ENCODE measurements at regions not wholly inside any gene's neighbourhood (a gene's known extent, or its start where the extent isn't known, plus 50 kb on each side); places are given as distances from the start of the nearest gene placed in this dataset.
A peak's percentile ranks its signal among the peaks of the same experiment; 100 is the strongest.
"Not testable (repeated sequence)": the region's sequence is repeated elsewhere in the genome, so short reads cannot be mapped to it uniquely, and the experiment has no call there.

- DNase-seq: no peak
Observed at GRCh38 chr7:54292171-54292925, 249.8 kb upstream of the VSTM2A start.

GRCh38 chr7:54299426-54299825, 242.7 kb upstream of the VSTM2A start:
- DNase-seq: no peak

GRCh38 chr7:54315955-54316354, 226.2 kb upstream of the VSTM2A start:
- DNase-seq: not testable (repeated sequence)

- no peak for DNase-seq
Observed at GRCh38 chr7:54326592-54327167, 215.5 kb upstream of the VSTM2A start.

GRCh38 chr7:54330216-54330800, 211.9 kb upstream of the VSTM2A start:
- no peak for DNase-seq

GRCh38 chr7:54331311-54331710, 210.9 kb upstream of the VSTM2A start:
- no peak for DNase-seq

- DNase-seq: no peak
Observed at GRCh38 chr7:54332301-54332700, 209.9 kb upstream of the VSTM2A start.

- DNase-seq: no peak
Observed at GRCh38 chr7:54333952-54334351, 208.2 kb upstream of the VSTM2A start.

GRCh38 chr7:54336800-54337199, 205.4 kb upstream of the VSTM2A start:
- DNase-seq: no peak

GRCh38 chr7:54337466-54337865, 204.7 kb upstream of the VSTM2A start:
- no peak for DNase-seq

GRCh38 chr7:54338319-54338718, 203.9 kb upstream of the VSTM2A start:
- no peak for DNase-seq

- no peak for DNase-seq
Observed at GRCh38 chr7:54339073-54339472, 203.1 kb upstream of the VSTM2A start.

GRCh38 chr7:54342458-54342857, 199.7 kb upstream of the VSTM2A start:
- no peak for DNase-seq

GRCh38 chr7:54343511-54343910, 198.7 kb upstream of the VSTM2A start:
- no peak for DNase-seq

- DNase-seq: no peak
Observed at GRCh38 chr7:54345746-54346145, 196.4 kb upstream of the VSTM2A start.

GRCh38 chr7:54349229-54349628, 192.9 kb upstream of the VSTM2A start:
- DNase-seq: no peak

- no peak for DNase-seq
Observed at GRCh38 chr7:54354436-54354835, 187.7 kb upstream of the VSTM2A start.

GRCh38 chr7:54355842-54356241, 186.3 kb upstream of the VSTM2A start:
- DNase-seq: no peak

GRCh38 chr7:54360075-54360840, 181.9 kb upstream of the VSTM2A start:
- DNase-seq: no peak

GRCh38 chr7:54390565-54390964, 151.6 kb upstream of the VSTM2A start:
- DNase-seq: no peak

GRCh38 chr7:54392935-54393334, 149.2 kb upstream of the VSTM2A start:
- DNase-seq: no peak

GRCh38 chr7:54394834-54395233, 147.3 kb upstream of the VSTM2A start:
- DNase-seq: peak; percentile 0

- DNase-seq: no peak
Observed at GRCh38 chr7:54397836-54398612, 144.2 kb upstream of the VSTM2A start.

All from activated CD4-positive, alpha-beta T cell treated with anti-CD3 and anti-CD28 coated beads, Interleukin-2, Interleukin-6, amounts not matched to agents 100 ng/mL and 50 ng/mL, durations not matched to agents 16 hours and 8 hours (primary cell).